Astrocyte (in vitro differentiated cells and primary cell): ENCODE measurements at regions not wholly inside any gene's neighbourhood (a gene's known extent, or its start where the extent isn't known, plus 50 kb on each side); places are given as distances from the start of the nearest gene placed in this dataset.

Experiments
- CTCF ChIP-seq: IDR thresholded peaks from 2 replicates; pipeline ENCODE4 v1.5.1; 2011; ENCODE audit warnings: low read depth, mild to moderate bottlenecking, inconsistent platforms, low read length, moderate library complexity; ENCODE audit not compliant: insufficient read depth
- EZH2 ChIP-seq: IDR thresholded peaks from 2 replicates; pipeline ENCODE4 v1.6.1; 2012; ENCODE audit warnings: mild to moderate bottlenecking, low read length, inconsistent platforms; ENCODE audit not compliant: insufficient read depth

GRCh38 chr4:81971061-81971460 is 402.7 kb downstream of the HNRNPD start:
- TF ChIP-seq CTCF (no peak), EZH2 (no peak)
